ENCODE measurements at regions not wholly inside any gene's neighbourhood (a gene's known extent, or its start where the extent isn't known, plus 50 kb on each side); places are given as distances from the start of the nearest gene placed in this dataset.

DNA sequence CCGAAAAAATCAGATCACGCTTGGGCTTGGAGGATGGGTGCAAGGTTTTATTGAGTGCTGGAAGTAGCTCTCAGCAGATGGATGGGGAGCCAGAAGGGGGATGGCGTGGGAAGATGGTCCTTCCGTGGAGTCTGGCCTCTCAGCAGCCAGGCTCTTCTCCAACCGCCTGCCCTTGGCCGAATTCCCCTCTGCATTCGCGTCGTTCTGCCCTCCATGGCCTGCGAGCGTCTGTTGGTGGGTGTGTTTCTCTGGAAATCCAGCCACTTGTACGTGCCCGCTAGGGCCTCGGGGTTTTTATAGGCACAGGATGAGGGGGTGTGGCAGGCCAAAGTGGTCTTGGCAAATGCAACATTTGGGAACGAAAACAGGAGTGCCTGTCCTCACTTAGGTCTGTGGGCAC, 815.2 kb downstream of the TSN start:
- TF ChIP-seq, protein P1, sequence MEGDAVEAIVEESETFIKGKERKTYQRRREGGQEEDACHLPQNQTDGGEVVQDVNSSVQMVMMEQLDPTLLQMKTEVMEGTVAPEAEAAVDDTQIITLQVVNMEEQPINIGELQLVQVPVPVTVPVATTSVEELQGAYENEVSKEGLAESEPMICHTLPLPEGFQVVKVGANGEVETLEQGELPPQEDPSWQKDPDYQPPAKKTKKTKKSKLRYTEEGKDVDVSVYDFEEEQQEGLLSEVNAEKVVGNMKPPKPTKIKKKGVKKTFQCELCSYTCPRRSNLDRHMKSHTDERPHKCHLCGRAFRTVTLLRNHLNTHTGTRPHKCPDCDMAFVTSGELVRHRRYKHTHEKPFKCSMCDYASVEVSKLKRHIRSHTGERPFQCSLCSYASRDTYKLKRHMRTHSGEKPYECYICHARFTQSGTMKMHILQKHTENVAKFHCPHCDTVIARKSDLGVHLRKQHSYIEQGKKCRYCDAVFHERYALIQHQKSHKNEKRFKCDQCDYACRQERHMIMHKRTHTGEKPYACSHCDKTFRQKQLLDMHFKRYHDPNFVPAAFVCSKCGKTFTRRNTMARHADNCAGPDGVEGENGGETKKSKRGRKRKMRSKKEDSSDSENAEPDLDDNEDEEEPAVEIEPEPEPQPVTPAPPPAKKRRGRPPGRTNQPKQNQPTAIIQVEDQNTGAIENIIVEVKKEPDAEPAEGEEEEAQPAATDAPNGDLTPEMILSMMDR (IDR thresholded peaks at IDR 0.05), result no peak
- no peak for TF ChIP-seq POLR2A (IDR thresholded peaks at IDR 0.05)

Measured in esophagus squamous epithelium (tissue), 4 donors.